GM19238 (cell line): ENCODE measurements at regions not wholly inside any gene's neighbourhood (a gene's known extent, or its start where the extent isn't known, plus 50 kb on each side); places are given as distances from the start of the nearest gene placed in this dataset.
"Not testable (repeated sequence)": the region's sequence is repeated elsewhere in the genome, so short reads cannot be mapped to it uniquely, and the experiment has no call there.

ENCODE experiments used
- DNase-seq: peaks from one replicate; pipeline ENCODE4 v3.0.0; 2011; ENCODE audit warnings: low spot score; ENCODE audit not compliant: insufficient read length

- DNase-seq = no peak
Observed at GRCh38 chrX:123072686-123073385, 111.2 kb upstream of the GRIA3 start.

- no peak for DNase-seq
Observed at GRCh38 chrX:123075947-123076561, 108.0 kb upstream of the GRIA3 start.

GRCh38 chrX:123077631-123078030 is 106.4 kb upstream of the GRIA3 start:
- DNase-seq = no peak

GRCh38 chrX:123080065-123080464 is 104.0 kb upstream of the GRIA3 start:
- no peak for DNase-seq

- no peak for DNase-seq
Observed at GRCh38 chrX:123081776-123082175, 102.3 kb upstream of the GRIA3 start.

- DNase-seq = no peak
Observed at GRCh38 chrX:123083924-123084323, 100.2 kb upstream of the GRIA3 start.

- no peak for DNase-seq
Observed at GRCh38 chrX:123084797-123085196, 99.3 kb upstream of the GRIA3 start.

GRCh38 chrX:123085311-123085940 is 98.7 kb upstream of the GRIA3 start:
- no peak for DNase-seq

GRCh38 chrX:123086768-123087167 is 97.3 kb upstream of the GRIA3 start:
- no peak for DNase-seq

- DNase-seq = no peak
Observed at GRCh38 chrX:123087326-123087725, 96.8 kb upstream of the GRIA3 start.

- DNase-seq = no peak
Observed at GRCh38 chrX:123088331-123088730, 95.7 kb upstream of the GRIA3 start.

- no peak for DNase-seq
Observed at GRCh38 chrX:123088930-123089329, 95.1 kb upstream of the GRIA3 start.

- DNase-seq = no peak
Observed at GRCh38 chrX:123093792-123094191, 90.3 kb upstream of the GRIA3 start.

GRCh38 chrX:123108513-123109427 is 75.3 kb upstream of the GRIA3 start:
- no peak for DNase-seq

- DNase-seq = no peak
Observed at GRCh38 chrX:123121241-123121640, 62.8 kb upstream of the GRIA3 start.

GRCh38 chrX:123129805-123130204 is 54.3 kb upstream of the GRIA3 start:
- not testable (repeated sequence) for DNase-seq
